ENCODE measurements at regions not wholly inside any gene's neighbourhood (a gene's known extent, or its start where the extent isn't known, plus 50 kb on each side); places are given as distances from the start of the nearest gene placed in this dataset.

DNA sequence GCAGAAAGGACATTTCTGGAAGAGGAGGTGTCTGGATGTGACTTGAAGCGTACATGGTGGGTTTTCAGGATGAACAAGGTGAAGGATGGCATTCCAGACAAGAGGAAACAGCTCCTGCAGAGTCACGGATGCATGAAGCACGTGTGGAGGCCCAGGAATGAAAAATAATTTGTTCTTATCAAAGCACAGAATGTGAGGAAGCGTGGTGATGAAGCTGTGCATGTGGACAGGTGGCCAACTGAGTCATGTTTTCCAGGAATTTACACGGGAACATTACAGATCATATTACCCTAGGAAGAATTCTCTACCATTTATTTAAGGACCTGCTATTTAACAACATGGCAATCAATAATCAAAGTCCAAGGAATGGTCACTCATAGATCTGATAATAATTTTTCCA, 413.2 kb upstream of the KLF6 start:
- Histone ChIP-seq H4K5ac (ENCODE audit: insufficient read length, low read depth, low read length) (no peak overlapping the region), H2BK120ac (ENCODE audit: low read depth, low read length, poor library complexity, severe bottlenecking) (no peak overlapping the region), H3K4me1 (ENCODE audit: insufficient read depth, low read length) (no peaks in the 10 kb centered on the region), H3K79me1 (ENCODE audit: insufficient read depth, low read depth, low read length, poor library complexity, severe bottlenecking) (no peaks in the 10 kb centered on the region), H4K8ac (replicated peaks; ENCODE audit: insufficient read length, low read depth, low read length) (no peak overlapping the region), H3K4me2 (ENCODE audit: insufficient read depth, insufficient read length, low read length) (no peak overlapping the region), H3T11ph (ENCODE audit: low read length) (no peak overlapping the region), H3K23me2 (ENCODE audit: insufficient read length, low read depth, low read length, poor library complexity, severe bottlenecking) (no peaks in the 10 kb centered on the region), H3K27ac (ENCODE audit: insufficient read length, low read depth, low read length) (no peak overlapping the region), H2BK5ac (ENCODE audit: insufficient read length, low read length) (no peak overlapping the region), H3K27me3 (ENCODE audit: insufficient read depth, low read length) (no peaks in the 10 kb centered on the region), H4K20me1 (ENCODE audit: control insufficient read depth, insufficient read depth, insufficient read length) (no peaks in the 10 kb centered on the region), H3K23ac (ENCODE audit: insufficient read length, low read depth, low read length) (no peak overlapping the region), H3K9me3 (ENCODE audit: control insufficient read depth, low read depth, low read length) (no peaks in the 10 kb centered on the region), H3K14ac (ENCODE audit: insufficient read depth, low read length) (no peak overlapping the region), H2BK12ac (ENCODE audit: insufficient read length, low read depth, low read length) (no peak overlapping the region), H2AFZ (ENCODE audit: low read length) (no peak overlapping the region), H3K79me2 (ENCODE audit: insufficient read depth, low read length) (no peaks in the 10 kb centered on the region), H2AK5ac (ENCODE audit: insufficient read length, low read length) (no peak overlapping the region), H2BK20ac (ENCODE audit: low read depth, low read length, poor library complexity, severe bottlenecking) (no peak overlapping the region), H2BK15ac (ENCODE audit: low read depth, low read length) (no peak overlapping the region), H3K4ac (ENCODE audit: low read depth, low read length) (no peak overlapping the region), H3K9ac (ENCODE audit: extremely low read depth, insufficient read length, low read length) (no peak overlapping the region), H3K56ac (ENCODE audit: insufficient read length, low read depth, low read length) (no peak overlapping the region), H3K18ac (ENCODE audit: insufficient read length, low read depth, low read length) (no peak overlapping the region), H4K91ac (ENCODE audit: insufficient read length, low read depth, low read length) (no peak overlapping the region)
- DNase-seq, result no peak
- no CpG with 5 or more reads among the region's 5 CpGs for WGBS (ENCODE audit: extremely low coverage, insufficient read length, low lambda C conversion rate)
- H3K4me1 Mint-ChIP-seq, result peaks cover 12 to 15% of the 10 kb centered on the region in 2 experiments; a peak in 3 of 4 replicates
- TF ChIP-seq, protein P1, sequence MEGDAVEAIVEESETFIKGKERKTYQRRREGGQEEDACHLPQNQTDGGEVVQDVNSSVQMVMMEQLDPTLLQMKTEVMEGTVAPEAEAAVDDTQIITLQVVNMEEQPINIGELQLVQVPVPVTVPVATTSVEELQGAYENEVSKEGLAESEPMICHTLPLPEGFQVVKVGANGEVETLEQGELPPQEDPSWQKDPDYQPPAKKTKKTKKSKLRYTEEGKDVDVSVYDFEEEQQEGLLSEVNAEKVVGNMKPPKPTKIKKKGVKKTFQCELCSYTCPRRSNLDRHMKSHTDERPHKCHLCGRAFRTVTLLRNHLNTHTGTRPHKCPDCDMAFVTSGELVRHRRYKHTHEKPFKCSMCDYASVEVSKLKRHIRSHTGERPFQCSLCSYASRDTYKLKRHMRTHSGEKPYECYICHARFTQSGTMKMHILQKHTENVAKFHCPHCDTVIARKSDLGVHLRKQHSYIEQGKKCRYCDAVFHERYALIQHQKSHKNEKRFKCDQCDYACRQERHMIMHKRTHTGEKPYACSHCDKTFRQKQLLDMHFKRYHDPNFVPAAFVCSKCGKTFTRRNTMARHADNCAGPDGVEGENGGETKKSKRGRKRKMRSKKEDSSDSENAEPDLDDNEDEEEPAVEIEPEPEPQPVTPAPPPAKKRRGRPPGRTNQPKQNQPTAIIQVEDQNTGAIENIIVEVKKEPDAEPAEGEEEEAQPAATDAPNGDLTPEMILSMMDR (conservative IDR thresholded peaks at IDR 0.05), result no peak
- no peaks in the 10 kb centered on the region; a peak in 1 of 5 replicates for H3K9me3 Mint-ChIP-seq
- no peak overlapping the region for H3K27ac Mint-ChIP-seq
- H3K4me3 Mint-ChIP-seq, result no peak overlapping the region
- no peaks in the 10 kb centered on the region for H3K27me3 Mint-ChIP-seq (ENCODE audit: low read depth)
- H3K36me3 Mint-ChIP-seq (ENCODE audit: insufficient read depth in 1 of 3, low read depth in 3 of 3), result no peaks in the 10 kb centered on the region; a peak in 1 of 7 replicates
